Activated CD4-positive, alpha-beta T cell treated with anti-CD3 and anti-CD28 coated beads, Interleukin-2, amount 50 U/mL, for 1 hour (primary cell): ENCODE measurements at regions not wholly inside any gene's neighbourhood (a gene's known extent, or its start where the extent isn't known, plus 50 kb on each side); places are given as distances from the start of the nearest gene placed in this dataset.
"Not testable (repeated sequence)": the region's sequence is repeated elsewhere in the genome, so short reads cannot be mapped to it uniquely, and the experiment has no call there.

Experiments
- DNase-seq: peaks from one replicate; pipeline ENCODE4 v3.0.0-alpha.2; 2020

GRCh38 chr3:107470496-107470895 is 52.3 kb upstream of the BBX start:
- not testable (repeated sequence) for DNase-seq
